DMS153 treated with DMSO at 0.1 percent for 48 hours (cell line): ENCODE measurements at regions not wholly inside any gene's neighbourhood (a gene's known extent, or its start where the extent isn't known, plus 50 kb on each side); places are given as distances from the start of the nearest gene placed in this dataset.

Experiments used
- DNase-seq: peaks from one replicate; lab custom pipeline; 2025; ENCODE audit not compliant: unreplicated experiment; lab: John Stamatoyannopoulos, UW

- DNase-seq: no peak
These were observed 603.3 kb downstream of the RAB28 start for GRCh38 chr4:12880844-12881243.

DNA sequence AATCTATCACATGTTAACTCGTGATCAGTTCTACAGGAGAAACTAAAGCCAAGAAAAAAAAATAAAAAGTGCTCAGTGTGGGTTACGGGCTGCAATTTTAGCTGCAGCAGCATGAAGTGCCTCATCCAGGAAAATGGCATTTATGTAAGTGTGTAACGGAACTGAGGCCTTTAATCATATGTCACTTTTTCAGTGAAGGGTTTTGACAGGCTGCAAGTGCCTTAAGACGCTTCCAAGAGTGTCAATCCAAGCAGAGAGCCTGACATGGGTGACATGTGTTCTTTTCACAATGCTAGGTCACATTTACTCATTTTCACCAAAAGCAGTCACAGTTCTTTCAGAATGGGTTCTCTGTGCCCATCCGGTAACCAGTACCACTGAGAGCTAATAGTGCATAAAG is 604.6 kb downstream of the RAB28 start:
- no peak for DNase-seq

DNA sequence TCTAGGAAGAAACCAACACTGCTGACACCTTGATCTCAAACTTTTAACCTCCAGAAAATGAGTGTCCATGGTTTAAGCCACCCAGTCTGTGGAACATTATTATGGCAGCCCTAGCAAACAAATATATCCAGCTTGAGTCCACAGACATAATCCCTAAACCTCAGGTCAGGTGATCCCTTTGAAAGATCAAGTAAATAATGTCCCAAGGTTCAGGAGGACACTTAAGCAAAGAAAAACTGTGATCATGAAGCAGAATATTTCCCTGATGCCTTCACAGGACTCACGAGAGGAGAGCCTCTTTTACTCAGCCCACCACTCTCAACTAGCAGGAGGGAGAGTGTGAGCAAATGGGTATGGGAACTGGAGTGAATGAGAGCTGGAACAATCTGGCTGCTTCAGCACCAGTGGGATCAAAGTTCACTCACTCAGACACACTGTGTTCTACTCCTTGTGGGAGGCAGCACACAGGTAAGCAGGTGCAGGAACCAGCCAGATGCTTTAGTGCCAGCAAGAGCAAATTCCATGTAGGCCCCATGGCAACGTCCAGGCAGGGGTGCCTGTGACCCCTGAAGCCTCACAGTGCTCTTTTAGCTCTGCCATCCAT is 608.4 kb downstream of the RAB28 start:
- DNase-seq: no peak

DNA sequence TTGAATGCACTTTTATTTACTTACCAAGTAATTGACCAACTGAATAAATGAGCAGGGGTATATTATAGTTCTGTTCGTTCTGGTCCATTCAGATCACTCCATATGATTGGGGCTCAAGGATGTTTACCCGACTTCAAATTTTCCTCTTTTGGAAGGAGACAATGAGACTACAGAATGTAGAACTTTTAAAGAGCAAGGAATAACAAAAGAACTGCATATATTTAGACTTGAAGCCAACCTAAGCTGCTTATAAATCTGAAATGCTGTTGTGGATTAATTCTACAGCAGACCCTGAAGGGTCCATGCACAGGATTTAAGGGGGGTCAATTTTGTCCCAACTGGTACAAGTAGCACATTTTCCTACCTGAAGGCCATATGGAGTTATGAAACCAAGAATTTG is 610.8 kb downstream of the RAB28 start:
- no peak for DNase-seq

GRCh38 chr4:12861422-12861821 is 622.7 kb downstream of the RAB28 start:
- DNase-seq: no peak

DNA sequence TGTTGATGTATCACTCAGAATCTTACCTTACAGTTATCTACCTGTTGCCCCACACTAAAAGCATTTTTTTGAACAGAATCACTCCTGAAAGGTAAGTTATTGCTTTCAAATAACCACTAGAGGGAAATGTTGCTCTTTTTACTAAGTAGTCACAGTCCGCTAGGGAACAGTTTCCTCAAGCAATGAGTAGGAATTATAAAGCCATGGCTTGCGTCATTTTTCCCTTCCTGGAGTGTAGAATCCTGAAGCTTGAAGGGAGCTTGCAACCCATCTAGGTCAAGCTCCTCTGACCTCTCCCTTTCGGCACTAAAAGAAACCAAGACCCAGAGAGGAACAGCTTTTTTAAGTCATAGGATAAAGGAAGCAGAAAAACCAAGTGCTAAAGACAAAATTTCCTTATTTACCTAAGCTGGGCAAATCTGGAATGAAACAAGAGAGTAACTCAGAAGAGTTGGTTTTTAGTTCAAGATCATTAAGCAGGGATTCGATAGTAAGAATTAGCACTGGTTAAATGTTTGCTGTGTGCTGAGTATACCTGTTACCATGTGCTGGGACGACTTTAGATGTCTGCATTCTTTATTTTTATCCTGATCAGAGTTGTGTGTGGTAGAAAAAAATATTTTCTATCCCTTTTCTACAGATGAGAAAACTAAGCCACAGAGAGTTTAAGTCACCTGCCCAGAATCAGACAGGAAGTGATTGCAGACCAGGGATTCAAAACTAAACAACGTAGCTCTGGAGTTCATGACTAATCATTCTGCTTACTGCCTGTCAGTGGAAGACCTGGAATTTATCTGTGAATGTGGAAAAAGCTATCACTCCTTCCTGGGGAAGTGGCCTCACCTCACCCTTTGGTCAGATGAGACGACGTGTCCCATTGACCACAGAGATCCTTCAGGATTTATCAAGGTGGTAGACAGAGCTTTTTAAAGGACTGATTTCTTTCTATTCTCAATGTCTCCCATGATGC is 631.5 kb downstream of the RAB28 start:
- DNase-seq: peak; percentile 58

DNA sequence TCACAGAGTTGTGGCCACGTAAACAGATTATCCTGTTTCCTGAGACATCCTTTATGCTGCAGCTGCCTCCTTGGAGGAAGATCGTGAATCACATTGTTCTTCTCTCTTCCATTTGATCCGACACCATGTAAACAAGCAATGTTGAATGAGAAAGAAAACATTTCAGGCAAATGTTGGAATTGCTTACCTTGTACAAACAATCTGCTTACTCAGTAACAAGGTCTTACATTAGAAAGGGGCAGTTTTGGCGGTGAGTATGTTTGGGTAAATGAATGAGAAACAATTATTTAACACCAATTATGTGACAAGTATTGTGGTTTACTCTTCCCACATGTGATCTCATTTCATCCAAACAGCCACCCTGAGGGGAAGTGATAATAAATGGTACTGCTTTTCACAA is 637.8 kb downstream of the RAB28 start:
- DNase-seq: no peak

- DNase-seq: no peak
These were observed 640.0 kb downstream of the RAB28 start for GRCh38 chr4:12844141-12844540.

- no peak for DNase-seq
These were observed 656.2 kb downstream of the RAB28 start for GRCh38 chr4:12827966-12828365.

GRCh38 chr4:12791536-12791935 is 692.6 kb downstream of the RAB28 start:
- no peak for DNase-seq

DNA sequence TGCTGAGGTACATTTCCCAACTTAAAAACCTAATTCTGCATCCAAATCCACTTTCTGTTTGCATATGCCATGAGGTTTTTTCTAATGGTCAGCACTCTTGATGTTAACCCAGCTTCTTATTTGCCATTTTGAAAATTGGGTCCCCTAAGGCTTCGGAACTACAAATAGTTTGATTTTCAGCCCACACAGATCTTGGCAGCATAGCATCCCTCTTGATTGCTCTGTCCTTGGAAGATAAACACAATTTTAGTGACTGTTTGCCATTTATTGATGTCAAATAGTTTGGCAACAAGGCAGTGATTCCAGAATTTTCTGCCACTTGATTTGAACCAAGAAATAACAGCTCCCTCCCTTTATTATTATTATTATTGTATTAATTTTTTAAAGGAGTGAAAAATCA is 696.9 kb downstream of the RAB28 start:
- DNase-seq: no peak

DNA sequence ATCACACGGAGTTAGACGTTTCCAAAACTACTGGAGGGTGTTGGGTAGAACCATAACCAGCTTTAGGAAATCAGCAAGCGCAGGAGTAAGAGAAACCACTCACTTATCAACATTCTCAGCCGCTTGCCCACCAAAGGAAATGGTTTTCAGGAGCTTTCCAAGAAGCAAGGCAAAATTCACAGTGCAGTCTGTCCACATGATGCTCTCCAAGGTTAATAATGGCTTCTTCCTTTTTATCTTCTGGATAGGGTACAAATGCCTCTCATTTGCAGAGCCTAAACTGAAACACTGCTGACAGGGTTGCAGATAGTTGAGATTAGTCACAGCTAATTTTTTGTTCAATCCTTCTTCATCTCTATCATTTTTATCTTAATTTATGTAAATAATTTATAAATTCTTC is 705.4 kb downstream of the RAB28 start:
- DNase-seq: no peak

- DNase-seq: no peak
These were observed 705.9 kb downstream of the RAB28 start for GRCh38 chr4:12778191-12778590.

DNA sequence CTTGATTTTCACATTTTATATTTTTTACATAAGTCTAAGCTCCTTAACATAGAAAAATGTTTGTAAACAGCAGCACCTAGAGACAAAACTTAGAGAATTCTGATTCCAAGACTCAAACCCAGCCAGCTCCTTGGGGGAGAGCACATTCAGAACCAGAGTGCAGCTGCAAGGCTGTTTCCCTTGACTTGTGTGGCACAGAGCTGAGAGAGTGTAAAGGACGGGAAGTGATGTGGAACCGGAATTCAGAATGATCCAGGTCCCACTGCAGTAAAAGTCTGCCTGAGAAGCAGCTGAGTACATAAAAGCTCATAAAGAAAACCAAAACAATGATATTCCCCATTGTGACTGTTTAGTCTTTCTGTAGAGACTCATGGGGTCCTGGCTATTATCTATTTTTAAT is 713.8 kb downstream of the RAB28 start:
- DNase-seq: no peak

DNA sequence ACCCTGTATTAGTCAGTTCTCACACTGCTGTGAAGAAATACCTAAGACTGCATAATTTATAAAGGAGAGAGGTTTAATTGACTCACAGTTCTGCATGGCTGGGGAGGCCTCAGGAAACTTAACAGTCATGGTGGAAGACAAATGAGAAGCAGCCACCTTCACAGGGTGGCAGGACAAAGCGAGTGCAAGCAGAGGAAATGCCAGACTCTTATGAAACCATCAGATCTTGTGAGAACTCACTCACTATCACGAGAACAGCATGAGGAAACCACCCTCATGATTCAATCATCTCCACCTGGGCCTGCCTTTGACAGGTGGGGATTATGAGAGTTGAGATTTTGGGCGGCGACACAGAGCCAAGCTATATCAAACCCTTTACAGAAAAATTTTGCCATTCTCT is 722.4 kb downstream of the RAB28 start:
- no peak for DNase-seq

GRCh38 chr4:12747154-12747553 is 737.0 kb downstream of the RAB28 start:
- DNase-seq: no peak

GRCh38 chr4:12746221-12746620 is 737.9 kb downstream of the RAB28 start:
- no peak for DNase-seq

- DNase-seq: no peak
These were observed 749.6 kb downstream of the RAB28 start for GRCh38 chr4:12734586-12734985.

DNA sequence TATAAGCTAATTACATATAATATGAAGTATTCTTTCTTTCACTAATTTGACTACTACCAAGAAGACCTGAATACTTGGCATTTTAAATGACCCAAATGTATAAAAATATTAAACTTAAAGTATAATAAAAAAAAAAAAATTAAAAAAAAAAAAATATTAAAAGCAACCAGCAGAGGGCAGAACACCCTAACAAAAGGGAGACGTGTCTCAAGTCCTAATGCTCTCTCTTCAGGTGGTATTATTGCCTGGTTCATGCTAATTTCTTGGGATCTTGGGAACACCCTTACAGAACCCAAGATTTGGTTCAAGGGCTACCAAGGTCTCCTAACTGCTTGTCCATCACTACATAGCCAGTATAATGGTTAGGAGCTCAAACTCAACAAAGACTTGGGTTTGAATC is 754.8 kb downstream of the RAB28 start:
- DNase-seq: no peak

DNA sequence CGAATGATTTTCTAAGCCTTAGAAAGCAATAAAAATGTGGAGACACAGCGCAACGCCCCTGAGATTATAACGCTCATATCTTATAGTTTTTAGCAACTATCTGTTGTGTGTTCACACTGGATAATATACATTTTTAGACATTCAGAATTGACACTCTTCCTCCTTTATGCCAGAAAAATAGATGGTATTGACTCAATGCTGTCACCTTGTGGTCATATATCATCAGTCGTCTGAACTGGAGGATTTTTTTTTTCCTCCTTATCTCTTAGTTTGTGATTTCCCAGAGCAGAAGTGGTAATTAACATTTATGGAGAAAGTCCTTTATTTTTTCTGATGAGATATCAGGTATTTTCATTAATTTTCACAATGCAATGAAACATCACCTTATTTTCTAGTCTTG is 759.6 kb downstream of the RAB28 start:
- DNase-seq: no peak

GRCh38 chr4:12723849-12724447 is 760.2 kb downstream of the RAB28 start:
- DNase-seq: no peak

DNA sequence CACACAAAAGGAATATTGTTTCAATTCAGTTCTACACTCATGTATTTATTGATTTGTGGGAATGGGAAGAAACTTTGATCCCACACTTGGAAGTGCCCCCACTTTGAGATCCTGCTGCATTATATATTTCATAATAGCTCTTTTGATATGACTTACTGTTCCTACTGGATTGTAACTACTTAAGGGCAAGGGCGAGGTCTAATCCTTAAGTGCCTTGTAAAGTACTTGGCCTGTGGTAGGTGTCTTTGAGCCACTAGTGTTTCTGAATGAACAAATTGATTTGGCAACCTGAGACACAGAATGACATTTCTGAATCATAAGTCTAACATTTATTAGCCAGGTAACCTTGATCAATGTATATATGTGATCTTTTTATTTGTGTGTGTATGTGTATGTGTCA is 767.2 kb downstream of the RAB28 start:
- DNase-seq: no peak
